NB4 (cell line): ENCODE measurements at regions not wholly inside any gene's neighbourhood (a gene's known extent, or its start where the extent isn't known, plus 50 kb on each side); places are given as distances from the start of the nearest gene placed in this dataset.

ENCODE experiments used
- DNase-seq: peaks from one replicate; pipeline ENCODE4 v3.0.0; 2010; ENCODE audit warnings: low read depth
- H3K4me3 ChIP-seq: one replicate; pipeline ENCODE4 v1.5.1; 2011; ENCODE audit warnings: mild to moderate bottlenecking, low read depth, low read length, moderate library complexity
- MYC ChIP-seq: IDR thresholded peaks from 2 replicates; pipeline ENCODE4 v1.6.1; 2011; ENCODE audit warnings: low read depth, low read length
- POLR2A ChIP-seq: IDR thresholded peaks from 2 replicates; pipeline ENCODE4 v1.6.1; 2011; ENCODE audit warnings: mild to moderate bottlenecking; ENCODE audit not compliant: insufficient read length; ENCODE audit errors: extremely low read depth
- TF ChIP-seq, protein P1 (sequence below): IDR thresholded peaks from one replicate; pipeline ENCODE4 v1.5.1; 2012; ENCODE audit warnings: low read depth, low read length
- TF ChIP-seq, protein P2 (sequence below): IDR thresholded peaks from 2 replicates; pipeline ENCODE4 v1.6.1; 2011; ENCODE audit warnings: low read depth, low read length

DNA sequence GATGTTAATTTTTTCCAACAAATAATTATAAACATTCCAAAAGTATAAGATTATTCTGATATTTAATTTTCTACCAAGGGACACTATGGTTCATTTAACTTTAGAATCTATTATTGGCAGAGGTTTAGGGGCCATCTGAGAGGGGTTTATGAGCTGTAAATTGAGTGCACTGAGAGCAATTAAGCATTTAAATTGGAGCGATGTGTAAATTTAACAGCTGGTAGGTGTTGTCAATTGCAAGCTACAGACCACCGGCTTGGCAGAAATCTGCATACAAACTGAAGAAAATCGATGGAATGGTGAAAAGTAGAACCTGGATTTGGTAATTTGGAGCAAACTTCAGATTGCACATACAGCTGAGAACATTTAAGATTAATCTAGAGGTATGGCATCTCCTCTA, 55.8 kb upstream of the MTF2 start:
- H3K4me3 ChIP-seq: no peak overlapping the region
- TF ChIP-seq POLR2A (no peak), MYC (no peak)
- TF ChIP-seq, protein P1, sequence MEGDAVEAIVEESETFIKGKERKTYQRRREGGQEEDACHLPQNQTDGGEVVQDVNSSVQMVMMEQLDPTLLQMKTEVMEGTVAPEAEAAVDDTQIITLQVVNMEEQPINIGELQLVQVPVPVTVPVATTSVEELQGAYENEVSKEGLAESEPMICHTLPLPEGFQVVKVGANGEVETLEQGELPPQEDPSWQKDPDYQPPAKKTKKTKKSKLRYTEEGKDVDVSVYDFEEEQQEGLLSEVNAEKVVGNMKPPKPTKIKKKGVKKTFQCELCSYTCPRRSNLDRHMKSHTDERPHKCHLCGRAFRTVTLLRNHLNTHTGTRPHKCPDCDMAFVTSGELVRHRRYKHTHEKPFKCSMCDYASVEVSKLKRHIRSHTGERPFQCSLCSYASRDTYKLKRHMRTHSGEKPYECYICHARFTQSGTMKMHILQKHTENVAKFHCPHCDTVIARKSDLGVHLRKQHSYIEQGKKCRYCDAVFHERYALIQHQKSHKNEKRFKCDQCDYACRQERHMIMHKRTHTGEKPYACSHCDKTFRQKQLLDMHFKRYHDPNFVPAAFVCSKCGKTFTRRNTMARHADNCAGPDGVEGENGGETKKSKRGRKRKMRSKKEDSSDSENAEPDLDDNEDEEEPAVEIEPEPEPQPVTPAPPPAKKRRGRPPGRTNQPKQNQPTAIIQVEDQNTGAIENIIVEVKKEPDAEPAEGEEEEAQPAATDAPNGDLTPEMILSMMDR: no peak
- TF ChIP-seq, protein P2, sequence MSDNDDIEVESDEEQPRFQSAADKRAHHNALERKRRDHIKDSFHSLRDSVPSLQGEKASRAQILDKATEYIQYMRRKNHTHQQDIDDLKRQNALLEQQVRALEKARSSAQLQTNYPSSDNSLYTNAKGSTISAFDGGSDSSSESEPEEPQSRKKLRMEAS: no peak
- DNase-seq: no peak

DNA sequence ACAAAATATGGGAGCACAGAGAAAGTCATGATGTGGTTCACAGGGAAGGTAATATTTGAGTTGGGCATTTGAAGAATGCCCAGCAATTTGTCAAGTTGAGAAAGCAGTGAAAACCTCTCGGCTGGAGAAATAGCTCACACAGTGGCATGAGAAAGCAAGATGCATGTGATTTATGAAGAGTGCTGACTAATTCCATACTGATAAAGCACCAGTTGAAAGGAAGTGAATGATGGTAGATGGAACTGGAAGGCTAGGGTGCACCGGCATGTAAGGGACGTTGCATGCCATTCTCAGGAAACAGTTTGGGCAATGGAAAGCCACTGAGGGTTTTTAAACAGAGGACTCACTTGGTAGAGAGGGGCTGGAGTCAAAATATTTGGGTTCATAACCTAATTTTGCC, 53.5 kb upstream of the MTF2 start:
- DNase-seq: no peak
- no peak for TF ChIP-seq MYC
- TF ChIP-seq, protein P1: no peak
- no peak for TF ChIP-seq POLR2A
- TF ChIP-seq, protein P2: no peak
- no peak overlapping the region for H3K4me3 ChIP-seq

DNA sequence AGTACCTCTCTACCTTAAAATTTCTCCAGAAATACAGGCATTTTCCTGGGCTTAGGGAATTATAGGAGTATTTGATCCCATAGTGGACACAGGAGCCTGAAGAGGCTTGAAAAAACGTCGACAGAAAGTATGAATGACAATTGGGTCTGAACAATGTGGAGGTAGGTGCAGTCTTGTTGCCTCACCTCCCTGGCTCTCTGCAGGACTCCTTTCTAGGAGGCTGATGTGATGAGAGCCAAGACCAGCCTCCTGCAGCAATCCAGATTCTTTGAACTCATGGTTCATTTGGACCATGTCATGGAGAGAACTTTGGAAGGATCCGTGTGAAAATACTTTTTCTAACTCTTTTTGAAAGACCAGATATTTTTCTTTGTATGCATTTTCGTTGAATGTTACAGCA, 50.5 kb upstream of the MTF2 start:
- H3K4me3 ChIP-seq: no peak overlapping the region
- TF ChIP-seq, protein P1: no peak
- no peak for TF ChIP-seq POLR2A
- DNase-seq: no peak
